A549 (cell line): ENCODE measurements at regions not wholly inside any gene's neighbourhood (a gene's known extent, or its start where the extent isn't known, plus 50 kb on each side); places are given as distances from the start of the nearest gene placed in this dataset.

ENCODE experiments used
- ATAC-seq, 2 experiments: fragments of 200-7000 bp in 1 of 2; fragments of >200 bp in 1 of 2; cut with Nextera tagmentation in 1 of 2; cut with Tn5 transposase in 1 of 2; 3 replicates each; pipeline versions ENCODE4 v1.8.0 to v1.9.1; 2018 to 2020; ENCODE audit warnings: mild to moderate bottlenecking in 1 of 2, moderate library complexity in 1 of 2
- CTCF ChIA-PET: fragments of 300-600 bp; sonication (Branson Sonifier 250); formaldehyde crosslinking; extraction: SDS; loops from one replicate; lab custom pipeline; 2021; ENCODE audit warnings: antibody characterized with exemption, inconsistent platforms; lab: Yijun Ruan, JAX
- POLR2A ChIA-PET: fragments of 350-600 bp; formaldehyde crosslinking; extraction: SDS; loops from one replicate; lab custom pipeline; 2021; ENCODE audit warnings: antibody characterized with exemption, inconsistent platforms; lab: Yijun Ruan, JAX
- DNase-seq, 2 experiments: peaks; one replicate each; pipeline versions ENCODE4 v3.0.0 to v3.0.0-alpha.2; 2011 to 2016; ENCODE audit warnings: low read depth in 1 of 2, low spot score in 1 of 2
- FAIRE-seq: peaks from 2 replicates; lab custom pipeline; 2011; peaks lifted over from hg19 to GRCh38; lab: Jason Lieb, UNC
- H3K27ac ChIP-seq, 2 experiments: fragments of >200 bp; sonication (Bioruptor Twin); formaldehyde crosslinking; 3 replicates each; pipeline ENCODE4 v1.5.1; 2016 to 2017
- H3K4me1 ChIP-seq: fragments of >200 bp; sonication (Bioruptor Twin); formaldehyde crosslinking; 3 replicates; pipeline ENCODE4 v1.6.1; 2016
- H3K4me2 ChIP-seq: fragments of >200 bp; sonication (Bioruptor Twin); formaldehyde crosslinking; 3 replicates; pipeline ENCODE4 v1.6.1; 2016
- H3K4me3 ChIP-seq: fragments of >200 bp; sonication (Bioruptor Twin); formaldehyde crosslinking; 3 replicates; pipeline ENCODE4 v1.5.1; 2016
- H3K9me3 ChIP-seq: fragments of >200 bp; sonication (Bioruptor Twin); formaldehyde crosslinking; 3 replicates; pipeline ENCODE4 v1.6.1; 2016
- CBX2 ChIP-seq: fragments of 200-600 bp; sonication (generic); IDR thresholded peaks from 2 replicates; pipeline ENCODE4 v1.6.1; 2016; ENCODE audit warnings: low read depth, mild to moderate bottlenecking, borderline replicate concordance
- CBX8 ChIP-seq: fragments of 200-600 bp; sonication (generic); IDR thresholded peaks from 2 replicates; pipeline ENCODE4 v1.6.1; 2016
- CTCF ChIP-seq: fragments of >200 bp; sonication (Bioruptor Twin); formaldehyde crosslinking; IDR thresholded peaks from 3 replicates; pipeline ENCODE4 v1.5.1; 2016
- E2F6 ChIP-seq: IDR thresholded peaks from 2 replicates; pipeline ENCODE4 v1.6.1; 2012; ENCODE audit warnings: low read depth, borderline replicate concordance
- EHMT2 ChIP-seq: fragments of 200-600 bp; sonication (generic); IDR thresholded peaks from 2 replicates; pipeline ENCODE4 v1.6.1; 2016; ENCODE audit warnings: antibody characterized with exemption, low read depth, mild to moderate bottlenecking, moderate library complexity
- EP300 ChIP-seq, 2 experiments: fragments of >200 bp; sonication (Bioruptor Twin); formaldehyde crosslinking; IDR thresholded peaks; 2 replicates in 1 of 2; 3 replicates in 1 of 2; pipeline ENCODE4 v1.6.1; 2016 to 2017
- ESRRA ChIP-seq: fragments of 150-350 bp; IDR thresholded peaks from 2 replicates; pipeline ENCODE4 v1.6.1; 2014; ENCODE audit warnings: mild to moderate bottlenecking, low read length, borderline replicate concordance
- FOSL2 ChIP-seq, 2 experiments: fragments of 450-650 bp in 1 of 2; fragments of >200 bp in 1 of 2; sonication (Bioruptor Twin) in 1 of 2; formaldehyde crosslinking; IDR thresholded peaks; 2 replicates each; pipeline versions ENCODE4 v1.5.0 to v1.6.1; 2016 to 2020; ENCODE audit warnings: mild to moderate bottlenecking in 1 of 2, moderate library complexity in 1 of 2
- GATA3 ChIP-seq: IDR thresholded peaks from 2 replicates; pipeline ENCODE4 v1.6.1; 2012; ENCODE audit warnings: borderline replicate concordance
- HES2 ChIP-seq: fragments of >200 bp; sonication (Bioruptor Twin); formaldehyde crosslinking; IDR thresholded peaks from 2 replicates; pipeline ENCODE4 v1.6.1; 2016
- HOXA7 ChIP-seq: fragments of 250-450 bp; sonication (Bioruptor Pico); IDR thresholded peaks from 2 replicates; pipeline ENCODE4 v1.5.0; 2020; ENCODE audit warnings: mild to moderate bottlenecking, moderate library complexity
- HOXB5 ChIP-seq: fragments of 250-450 bp; sonication (Bioruptor Pico); IDR thresholded peaks from 2 replicates; pipeline ENCODE4 v1.5.0; 2020; ENCODE audit warnings: mild to moderate bottlenecking, moderate library complexity
- JUN ChIP-seq, 2 experiments: fragments of >200 bp; sonication (Bioruptor Twin); formaldehyde crosslinking; IDR thresholded peaks; 2 replicates in 1 of 2; 3 replicates in 1 of 2; pipeline ENCODE4 v1.6.1; 2016 to 2017
- JUNB ChIP-seq: fragments of >200 bp; sonication (Bioruptor Twin); formaldehyde crosslinking; IDR thresholded peaks from 2 replicates; pipeline ENCODE4 v1.6.1; 2016
- MAFK ChIP-seq: fragments of 450-650 bp; IDR thresholded peaks from 2 replicates; pipeline ENCODE4 v1.6.1; 2014; ENCODE audit not compliant: partially characterized antibody
- NFE2L2 ChIP-seq: fragments of 150-350 bp; conservative IDR thresholded peaks from 2 replicates; pipeline ENCODE4 v1.6.1; 2014; ENCODE audit warnings: low read length
- NPAS2 ChIP-seq: fragments of 250-450 bp; sonication (Bioruptor Pico); IDR thresholded peaks from 2 replicates; pipeline ENCODE4 v1.8.0; 2022; ENCODE audit warnings: mild to moderate bottlenecking, moderate library complexity, borderline replicate concordance
- NR3C1 ChIP-seq: fragments of >200 bp; sonication (Bioruptor Twin); formaldehyde crosslinking; IDR thresholded peaks from 3 replicates; pipeline ENCODE4 v1.6.1; 2017
- POLR2A ChIP-seq: IDR thresholded peaks from 2 replicates; pipeline ENCODE4 v1.6.1; 2012; ENCODE audit warnings: mild to moderate bottlenecking, low read length
- POLR2AphosphoS2 ChIP-seq: conservative IDR thresholded peaks from 2 replicates; pipeline ENCODE4 v1.6.1; 2012; ENCODE audit warnings: low read length, improper control_type of control experiment, inconsistent platforms
- RAD21 ChIP-seq, 2 experiments: fragments of >200 bp in 1 of 2; sonication (Bioruptor Twin) in 1 of 2; formaldehyde crosslinking in 1 of 2; IDR thresholded peaks in 1 of 2; conservative IDR thresholded peaks in 1 of 2; 2 replicates in 1 of 2; 3 replicates in 1 of 2; pipeline ENCODE4 v1.6.1; 2012 to 2018; ENCODE audit warnings: inconsistent platforms in 1 of 2
- RARB ChIP-seq: fragments of 250-450 bp; sonication (Bioruptor Pico); IDR thresholded peaks from 2 replicates; pipeline ENCODE4 v1.8.0; 2021; ENCODE audit warnings: mild to moderate bottlenecking, moderate library complexity
- RCOR1 ChIP-seq: fragments of 150-350 bp; IDR thresholded peaks from 2 replicates; pipeline ENCODE4 v1.6.1; 2014; ENCODE audit warnings: antibody characterized with exemption, low read length, low read depth
- RNF2 ChIP-seq: fragments of 200-600 bp; sonication (generic); IDR thresholded peaks from 2 replicates; pipeline ENCODE4 v1.6.1; 2016; ENCODE audit warnings: low read depth, mild to moderate bottlenecking, antibody characterized with exemption, moderate library complexity, borderline replicate concordance
- SMC3 ChIP-seq: fragments of >200 bp; sonication (Bioruptor Twin); formaldehyde crosslinking; IDR thresholded peaks from 3 replicates; pipeline ENCODE4 v1.6.1; 2018; ENCODE audit warnings: inconsistent platforms
- SREBF2 ChIP-seq: fragments of 450-650 bp; IDR thresholded peaks from 2 replicates; pipeline ENCODE4 v1.6.1; 2014; ENCODE audit warnings: mild to moderate bottlenecking, moderate library complexity
- TFCP2L1 ChIP-seq: fragments of 250-450 bp; sonication (Bioruptor Pico); IDR thresholded peaks from 2 replicates; pipeline ENCODE4 v1.5.0; 2021; ENCODE audit warnings: mild to moderate bottlenecking
- ZC3H11A ChIP-seq: fragments of 450-650 bp; IDR thresholded peaks from 2 replicates; pipeline ENCODE4 v1.6.1; 2014; ENCODE audit warnings: antibody characterized with exemption, mild to moderate bottlenecking
- ZFP36 ChIP-seq: fragments of 450-650 bp; IDR thresholded peaks from 2 replicates; pipeline ENCODE4 v1.6.1; 2014; ENCODE audit warnings: borderline replicate concordance; ENCODE audit not compliant: partially characterized antibody
- ZSCAN20 ChIP-seq: fragments of 250-450 bp; sonication (Bioruptor Pico); IDR thresholded peaks from 2 replicates; pipeline ENCODE4 v1.8.0; 2022; ENCODE audit warnings: mild to moderate bottlenecking, moderate library complexity
- whole genome bisulfite sequencing: methylation state at CpG from one replicate; pipeline ENCODE4 v1.1.6; 2017; ENCODE audit errors: missing lambda C conversion rate; 5-methylcytosine and 5-hydroxymethylcytosine counted together

- FAIRE-seq (no peak), DNase-seq (peak; percentile 1 to 62), ATAC-seq (peak; percentile 76 to 84; a peak in 5 of 6 replicates)
- peaks cover 17% of the 10 kb centered on the region for H3K4me1 ChIP-seq
- H3K27ac ChIP-seq, result peak overlapping the region; percentile 33 to 70; a peak in 5 of 6 replicates
- WGBS, result 7% methylated on average over 5 of the region's 5 CpGs
- ChIA-PET CTCF (no interaction called here), POLR2A (no interaction called here)
- no peaks in the 10 kb centered on the region for H3K9me3 ChIP-seq
- H3K4me2 ChIP-seq, result peak overlapping the region; percentile 59
- no peak overlapping the region for H3K4me3 ChIP-seq
- TF ChIP-seq EHMT2 (no peak), POLR2AphosphoS2 (no peak), ZC3H11A (no peak), NPAS2 (CRISPR knock-in tag) (no peak), E2F6 (no peak), CBX8 (no peak), JUNB (peak; percentile 62; the same call in 1 of the 2 replicates), TFCP2L1 (CRISPR knock-in tag) (no peak), HOXA7 (CRISPR knock-in tag) (no peak), HES2 (no peak), ESRRA (no peak), MAFK (no peak), NR3C1 (no peak), RCOR1 (no peak), FOSL2 (IDR thresholded peaks at IDR 0.05) (peak; percentile 49; the same call in 1 of the 2 replicates), FOSL2 (CRISPR knock-in tag; IDR thresholded peaks at IDR 0.05) (peak; percentile 67), POLR2A (no peak), SMC3 (0 out of 3 replicates have a peak, but pooled peaks have one; percentile 6), NFE2L2 (no peak), HOXB5 (CRISPR knock-in tag) (no peak), GATA3 (peak; percentile 58; the same call in 1 of the 2 replicates), JUN (IDR thresholded peaks at IDR 0.05) (0 out of 5 replicates have a peak, but pooled peaks of 1 of the 2 experiments have one; percentile 37), ZFP36 (no peak), RAD21 (conservative IDR thresholded peaks at IDR 0.05 in 1 of 2, IDR thresholded peaks at IDR 0.05 in 1 of 2) (no peak), RNF2 (no peak), CTCF (no peak), EP300 (IDR thresholded peaks at IDR 0.05) (peak; percentile 40 to 72; a peak in 2 of 5 replicates), RARB (CRISPR knock-in tag) (no peak), CBX2 (no peak), ZSCAN20 (CRISPR knock-in tag) (no peak), SREBF2 (no peak)
Measured at GRCh38 chr4:66489783-66490452, 819.6 kb upstream of the EPHA5 start.
